SK-N-SH (cell line): ENCODE measurements at regions not wholly inside any gene's neighbourhood (a gene's known extent, or its start where the extent isn't known, plus 50 kb on each side); places are given as distances from the start of the nearest gene placed in this dataset.

Source experiments
- CTCF ChIA-PET: fragments of 300-600, 350-600 bp; formaldehyde crosslinking; extraction: SDS; loops from one replicate; lab custom pipeline; 2021; lab: Yijun Ruan, JAX
- POLR2A ChIA-PET: fragments of 350-600 bp; sonication (Branson Sonifier 250); formaldehyde crosslinking; extraction: SDS; loops from one replicate; lab custom pipeline; 2020; ENCODE audit warnings: antibody characterized with exemption, inconsistent platforms; lab: Yijun Ruan, JAX
- DNase-seq: peaks from one replicate; pipeline ENCODE4 v3.0.0; 2012
- H2AFZ ChIP-seq: fragments of 200-600 bp; sonication (generic); 2 replicates; pipeline ENCODE4 v1.8.1; 2016; ENCODE audit warnings: antibody characterized with exemption, mild to moderate bottlenecking, low read depth
- H3F3A ChIP-seq: fragments of 200-600 bp; sonication (generic); replicated peaks from 2 replicates; pipeline ENCODE3; 2016; ENCODE audit warnings: antibody characterized with exemption, mild to moderate bottlenecking; ENCODE audit not compliant: insufficient read depth
- H3K27ac ChIP-seq, 2 experiments: fragments of 200-500 bp in 1 of 2; fragments of 200-600 bp in 1 of 2; sonication (Bioruptor generic) in 1 of 2; sonication (generic), shearing (Covaris generic) in 1 of 2; 2 replicates each; pipeline versions ENCODE4 v1.5.1 to v1.6.1; 2014 to 2016; ENCODE audit warnings: low read depth in 2 of 2, inconsistent platforms in 1 of 2, low read length in 1 of 2, mild to moderate bottlenecking in 1 of 2, mixed read lengths in 1 of 2
- H3K27me3 ChIP-seq: fragments of 200-600 bp; sonication (generic), shearing (Covaris generic); 2 replicates; pipeline ENCODE4 v1.6.1; 2016; ENCODE audit warnings: mixed run types; ENCODE audit not compliant: insufficient read depth
- H3K36me3 ChIP-seq, 2 experiments: fragments of 200-500 bp in 1 of 2; fragments of 200-600 bp in 1 of 2; sonication (Bioruptor generic) in 1 of 2; sonication (generic) in 1 of 2; replicated peaks in 1 of 2; 2 replicates each; pipeline versions ENCODE3 to v1.5.1; 2014 to 2016; ENCODE audit warnings: low read length in 1 of 2, mild to moderate bottlenecking in 1 of 2; ENCODE audit not compliant: insufficient read depth in 2 of 2, control insufficient read depth in 1 of 2
- H3K4me1 ChIP-seq, 2 experiments: fragments of 200-500 bp in 1 of 2; fragments of 200-600 bp in 1 of 2; sonication (Bioruptor generic) in 1 of 2; sonication (generic), shearing (Covaris generic) in 1 of 2; 2 replicates each; pipeline versions ENCODE4 v1.5.1 to v1.6.1; 2014 to 2016; ENCODE audit warnings: low read depth in 1 of 2, low read length in 1 of 2, mixed run types in 1 of 2; ENCODE audit not compliant: insufficient read depth in 2 of 2, control insufficient read depth in 1 of 2
- H3K4me2 ChIP-seq: fragments of 200-600 bp; sonication (generic), shearing (Covaris generic); 2 replicates; pipeline ENCODE4 v1.6.1; 2017; ENCODE audit warnings: mixed run types
- H3K4me3 ChIP-seq, 2 experiments: fragments of 200-500 bp in 1 of 2; fragments of 200-600 bp in 1 of 2; sonication (Bioruptor generic) in 1 of 2; sonication (generic), shearing (Covaris generic) in 1 of 2; 2 replicates each; pipeline versions ENCODE4 v1.5.1 to v1.8.1; 2014 to 2016; ENCODE audit warnings: low read depth in 2 of 2, inconsistent platforms in 1 of 2, low read length in 1 of 2, mild to moderate bottlenecking in 1 of 2, mixed read lengths in 1 of 2, moderate library complexity in 1 of 2
- H3K79me2 ChIP-seq: fragments of 200-600 bp; sonication (generic); 2 replicates; pipeline ENCODE4 v1.8.1; 2017; ENCODE audit warnings: mild to moderate bottlenecking; ENCODE audit not compliant: insufficient read depth
- H3K9ac ChIP-seq: fragments of 200-600 bp; sonication (generic); 2 replicates; pipeline ENCODE4 v1.6.1; 2017; ENCODE audit warnings: mixed run types
- H3K9me2 ChIP-seq: fragments of 200-600 bp; sonication (generic); 2 replicates; pipeline ENCODE4 v1.6.1; 2017; ENCODE audit warnings: mixed run types
- H3K9me3 ChIP-seq: fragments of 200-600 bp; sonication (generic); 2 replicates; pipeline ENCODE4 v1.6.1; 2017; ENCODE audit warnings: mixed run types, mild to moderate bottlenecking, moderate library complexity
- H4K20me1 ChIP-seq: fragments of 200-600 bp; sonication (generic); 2 replicates; pipeline ENCODE4 v1.6.1; 2017; ENCODE audit warnings: mild to moderate bottlenecking, mixed run types; ENCODE audit not compliant: insufficient read depth
- CHD2 ChIP-seq: fragments of 150-350 bp; IDR thresholded peaks from 2 replicates; pipeline ENCODE4 v1.6.1; 2018; ENCODE audit warnings: low read length; ENCODE audit not compliant: partially characterized antibody
- EZH2phosphoT487 ChIP-seq: fragments of 200-600 bp; sonication (generic); IDR thresholded peaks from 2 replicates; pipeline ENCODE4 v1.6.1; 2017; ENCODE audit warnings: low read depth, mixed run types, mild to moderate bottlenecking, antibody characterized with exemption, moderate library complexity, borderline replicate concordance
- NFIC ChIP-seq: IDR thresholded peaks from 2 replicates; pipeline ENCODE4 v1.4.0; 2012; ENCODE audit warnings: borderline replicate concordance
- NRF1 ChIP-seq: IDR thresholded peaks from 2 replicates; pipeline ENCODE4 v1.6.1; 2012; ENCODE audit warnings: low read depth, mild to moderate bottlenecking, low read length
- RAD21 ChIP-seq: IDR thresholded peaks from 2 replicates; pipeline ENCODE4 v1.6.1; 2012; ENCODE audit warnings: mild to moderate bottlenecking, low read length
- RFX5 ChIP-seq: IDR thresholded peaks from 2 replicates; pipeline ENCODE4 v1.6.1; 2012; ENCODE audit warnings: mild to moderate bottlenecking, improper control_type of control experiment, low read length
- SMC3 ChIP-seq: IDR thresholded peaks from 2 replicates; pipeline ENCODE4 v1.6.1; 2012; ENCODE audit warnings: low read depth, low read length, improper control_type of control experiment
- TEAD4 ChIP-seq: IDR thresholded peaks from 2 replicates; pipeline ENCODE4 v1.4.0; 2012; ENCODE audit warnings: mild to moderate bottlenecking, borderline replicate concordance; ENCODE audit not compliant: insufficient read depth
- WGBS: methylation state at CpG from one replicate; pipeline ENCODE4 v1.1.6; 2017; ENCODE audit warnings: low lambda C conversion rate; 5-methylcytosine and 5-hydroxymethylcytosine counted together
- TF ChIP-seq, protein P1 (sequence below): fragments of 150-350 bp; IDR thresholded peaks from 2 replicates; pipeline ENCODE4 v1.6.1; 2016; ENCODE audit warnings: mild to moderate bottlenecking, low read depth, low read length
- TF ChIP-seq, protein P2 (sequence below): fragments of 200-600 bp; sonication (generic); IDR thresholded peaks from 2 replicates; pipeline ENCODE4 v1.6.1; 2017; ENCODE audit warnings: antibody characterized with exemption, mild to moderate bottlenecking, moderate library complexity
- TF ChIP-seq, protein P3 (sequence below): fragments of 150-350 bp; IDR thresholded peaks from 2 replicates; pipeline ENCODE4 v1.6.1; 2017; ENCODE audit warnings: antibody characterized with exemption, low read length, low read depth, borderline replicate concordance
- TF ChIP-seq, protein P4 (sequence below): IDR thresholded peaks from 2 replicates; pipeline ENCODE4; 2012

DNA sequence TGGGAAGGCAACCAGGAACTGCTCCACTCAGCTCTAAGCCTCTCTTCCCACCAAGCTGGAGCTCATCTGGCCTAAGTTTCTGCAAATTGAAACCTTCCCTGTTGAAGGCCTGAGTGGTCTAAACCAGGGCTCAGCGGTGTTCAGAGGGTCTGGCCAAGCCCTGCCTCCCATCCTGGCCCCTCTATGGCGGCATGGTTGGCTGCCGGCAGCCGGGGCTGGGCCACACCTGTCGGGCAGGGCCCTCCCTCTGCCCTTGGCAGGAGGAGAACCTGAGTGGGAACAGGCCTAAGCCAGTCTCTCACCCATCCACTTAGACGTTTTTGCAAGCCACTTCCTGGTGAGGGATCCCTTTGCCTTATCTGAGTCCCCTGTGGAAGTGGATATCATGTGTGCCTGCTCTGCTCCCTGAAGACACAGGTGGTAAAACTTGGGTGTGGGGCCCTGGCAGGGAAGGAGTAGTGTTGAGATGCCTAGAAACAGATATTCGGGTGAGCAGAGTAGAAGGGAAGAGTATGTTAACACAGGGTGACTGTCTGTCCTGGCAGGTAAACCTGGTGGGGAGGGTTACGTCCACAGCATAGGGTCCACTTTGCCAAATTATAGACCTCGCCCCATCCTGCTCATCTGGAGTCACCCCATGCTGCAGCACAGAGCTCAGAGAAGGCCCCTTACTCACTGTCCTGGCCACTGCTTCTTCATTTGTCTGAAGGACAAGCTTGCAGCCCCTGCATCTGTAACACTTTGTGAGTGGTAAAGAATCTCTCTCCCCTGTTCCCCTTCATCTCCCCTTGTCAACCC, 63.0 kb upstream of the SIX2 start (continued):
- TF ChIP-seq, protein P1, sequence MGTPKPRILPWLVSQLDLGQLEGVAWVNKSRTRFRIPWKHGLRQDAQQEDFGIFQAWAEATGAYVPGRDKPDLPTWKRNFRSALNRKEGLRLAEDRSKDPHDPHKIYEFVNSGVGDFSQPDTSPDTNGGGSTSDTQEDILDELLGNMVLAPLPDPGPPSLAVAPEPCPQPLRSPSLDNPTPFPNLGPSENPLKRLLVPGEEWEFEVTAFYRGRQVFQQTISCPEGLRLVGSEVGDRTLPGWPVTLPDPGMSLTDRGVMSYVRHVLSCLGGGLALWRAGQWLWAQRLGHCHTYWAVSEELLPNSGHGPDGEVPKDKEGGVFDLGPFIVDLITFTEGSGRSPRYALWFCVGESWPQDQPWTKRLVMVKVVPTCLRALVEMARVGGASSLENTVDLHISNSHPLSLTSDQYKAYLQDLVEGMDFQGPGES: no peak
- TF ChIP-seq EZH2phosphoT487: no peak
- no peak for TF ChIP-seq NFIC

DNA sequence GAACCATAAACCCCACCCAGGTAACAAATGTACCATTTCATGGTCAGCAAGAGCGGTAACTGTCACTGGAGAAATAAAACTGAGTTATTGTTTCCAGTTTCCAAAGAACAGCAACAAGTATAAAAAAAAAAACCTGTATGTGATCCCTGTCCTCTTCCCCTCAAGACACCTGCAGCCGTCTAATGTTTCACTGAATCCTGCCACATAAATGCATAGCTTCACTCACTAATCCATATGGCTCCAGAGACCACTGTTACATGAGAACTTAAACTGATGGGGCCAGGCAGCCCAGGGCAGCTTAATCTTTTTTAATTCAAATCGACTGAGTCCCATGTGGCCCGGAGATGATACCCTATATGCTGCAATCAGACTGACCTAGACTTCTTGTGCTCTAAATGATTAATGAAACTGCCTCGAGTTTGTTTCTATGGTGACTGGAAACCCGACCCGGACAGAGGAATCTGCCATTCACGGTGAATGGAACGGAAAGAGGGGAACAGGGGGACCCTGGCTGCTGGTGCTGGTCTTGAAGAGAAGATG, 60.9 kb upstream of the SIX2 start:
- Histone ChIP-seq H3K4me1 (peaks cover 0 to 7% of the 10 kb centered on the region in 2 experiments; a peak in 2 of 4 replicates), H3K27me3 (no peaks in the 10 kb centered on the region)
- CTCF ChIA-PET: interaction anchor here (0.9 to 2.1 kb wide), 4 partner anchors 15 to 425 kb away, joined by 3 to 8 read pairs (median 4); no protein-coding TSS in a partner anchor

More for the DNA sequence above, 60.9 kb upstream of the SIX2 start:
- 58% methylated on average over 9 of the region's 9 CpGs for WGBS
- TF ChIP-seq SMC3 (no peak), TEAD4 (no peak), CHD2 (no peak), NRF1 (no peak), RAD21 (no peak), RFX5 (no peak)
- TF ChIP-seq, protein P2, sequence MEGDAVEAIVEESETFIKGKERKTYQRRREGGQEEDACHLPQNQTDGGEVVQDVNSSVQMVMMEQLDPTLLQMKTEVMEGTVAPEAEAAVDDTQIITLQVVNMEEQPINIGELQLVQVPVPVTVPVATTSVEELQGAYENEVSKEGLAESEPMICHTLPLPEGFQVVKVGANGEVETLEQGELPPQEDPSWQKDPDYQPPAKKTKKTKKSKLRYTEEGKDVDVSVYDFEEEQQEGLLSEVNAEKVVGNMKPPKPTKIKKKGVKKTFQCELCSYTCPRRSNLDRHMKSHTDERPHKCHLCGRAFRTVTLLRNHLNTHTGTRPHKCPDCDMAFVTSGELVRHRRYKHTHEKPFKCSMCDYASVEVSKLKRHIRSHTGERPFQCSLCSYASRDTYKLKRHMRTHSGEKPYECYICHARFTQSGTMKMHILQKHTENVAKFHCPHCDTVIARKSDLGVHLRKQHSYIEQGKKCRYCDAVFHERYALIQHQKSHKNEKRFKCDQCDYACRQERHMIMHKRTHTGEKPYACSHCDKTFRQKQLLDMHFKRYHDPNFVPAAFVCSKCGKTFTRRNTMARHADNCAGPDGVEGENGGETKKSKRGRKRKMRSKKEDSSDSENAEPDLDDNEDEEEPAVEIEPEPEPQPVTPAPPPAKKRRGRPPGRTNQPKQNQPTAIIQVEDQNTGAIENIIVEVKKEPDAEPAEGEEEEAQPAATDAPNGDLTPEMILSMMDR: no peak
- TF ChIP-seq, protein P3, sequence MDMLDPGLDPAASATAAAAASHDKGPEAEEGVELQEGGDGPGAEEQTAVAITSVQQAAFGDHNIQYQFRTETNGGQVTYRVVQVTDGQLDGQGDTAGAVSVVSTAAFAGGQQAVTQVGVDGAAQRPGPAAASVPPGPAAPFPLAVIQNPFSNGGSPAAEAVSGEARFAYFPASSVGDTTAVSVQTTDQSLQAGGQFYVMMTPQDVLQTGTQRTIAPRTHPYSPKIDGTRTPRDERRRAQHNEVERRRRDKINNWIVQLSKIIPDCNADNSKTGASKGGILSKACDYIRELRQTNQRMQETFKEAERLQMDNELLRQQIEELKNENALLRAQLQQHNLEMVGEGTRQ: no peak
- TF ChIP-seq, protein P4, sequence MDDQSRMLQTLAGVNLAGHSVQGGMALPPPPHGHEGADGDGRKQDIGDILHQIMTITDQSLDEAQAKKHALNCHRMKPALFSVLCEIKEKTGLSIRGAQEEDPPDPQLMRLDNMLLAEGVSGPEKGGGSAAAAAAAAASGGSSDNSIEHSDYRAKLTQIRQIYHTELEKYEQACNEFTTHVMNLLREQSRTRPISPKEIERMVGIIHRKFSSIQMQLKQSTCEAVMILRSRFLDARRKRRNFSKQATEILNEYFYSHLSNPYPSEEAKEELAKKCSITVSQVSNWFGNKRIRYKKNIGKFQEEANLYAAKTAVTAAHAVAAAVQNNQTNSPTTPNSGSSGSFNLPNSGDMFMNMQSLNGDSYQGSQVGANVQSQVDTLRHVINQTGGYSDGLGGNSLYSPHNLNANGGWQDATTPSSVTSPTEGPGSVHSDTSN: no peak
- TF ChIP-seq, protein P1: no peak
- H3K9ac ChIP-seq: no peak overlapping the region
- POLR2A ChIA-PET: no interaction called here
- H4K20me1 ChIP-seq: no peaks in the 10 kb centered on the region
- no peaks in the 10 kb centered on the region for H3K9me3 ChIP-seq
- H3F3A ChIP-seq: no peaks in the 10 kb centered on the region
- no peak for DNase-seq
- H2AFZ ChIP-seq: no peak overlapping the region; the same call in 1 of the 2 replicates
- no peaks in the 10 kb centered on the region for H3K9me2 ChIP-seq
- no peak overlapping the region for H3K4me3 ChIP-seq
- H3K79me2 ChIP-seq: no peaks in the 10 kb centered on the region
- H3K27ac ChIP-seq: peak overlapping the region in 1 of 2 experiments; percentile 33; a peak in 1 of 4 replicates
- peak overlapping the region; percentile 51 for H3K4me2 ChIP-seq
- no peaks in the 10 kb centered on the region for H3K36me3 ChIP-seq
